ENCODE measurements at regions not wholly inside any gene's neighbourhood (a gene's known extent, or its start where the extent isn't known, plus 50 kb on each side); places are given as distances from the start of the nearest gene placed in this dataset.
"Not testable (repeated sequence)": the region's sequence is repeated elsewhere in the genome, so short reads cannot be mapped to it uniquely, and the experiment has no call there.

- H3K36me3 Mint-ChIP-seq (ENCODE audit: low read depth, unreplicated experiment), result peaks cover 7% of the 10 kb centered on the region
- no peak for DNase-seq (ENCODE audit: low spot score)
- no peak overlapping the region for H3K27ac Mint-ChIP-seq (ENCODE audit: unreplicated experiment)
- peaks cover 4% of the 10 kb centered on the region for H3K27me3 Mint-ChIP-seq (ENCODE audit: unreplicated experiment)
- TF ChIP-seq CTCF (IDR thresholded peaks at IDR 0.05; ENCODE audit: unreplicated experiment), result no peak
- H3K9me3 Mint-ChIP-seq (ENCODE audit: unreplicated experiment), result peaks cover 12% of the 10 kb centered on the region
- H3K4me1 Mint-ChIP-seq (ENCODE audit: unreplicated experiment), result peaks cover 9% of the 10 kb centered on the region
- H3K4me3 Mint-ChIP-seq (ENCODE audit: unreplicated experiment), result no peak overlapping the region
Measured at GRCh38 chr12:31897781-31898503, 61.3 kb upstream of the RESF1 start.

DNA sequence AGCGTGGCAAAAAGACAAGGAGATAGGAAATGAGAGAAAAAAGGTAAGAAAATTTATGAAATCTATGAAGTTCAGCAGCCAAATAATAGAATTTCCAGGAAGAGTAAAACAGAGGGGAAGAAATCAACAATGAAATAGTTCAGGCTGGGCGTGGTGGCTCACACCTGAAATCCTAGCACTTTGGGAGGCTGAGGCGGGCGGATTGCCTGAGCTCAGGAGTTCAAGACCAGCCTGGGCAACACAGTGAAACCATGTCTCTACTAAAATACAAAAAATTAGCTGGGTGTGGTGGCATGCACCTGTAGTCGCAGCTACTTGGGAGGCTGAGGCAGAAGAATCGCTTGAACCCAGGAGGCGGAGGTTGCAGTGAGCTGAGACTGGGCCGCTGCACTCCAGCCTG, 62.1 kb upstream of the RESF1 start:
- H3K36me3 Mint-ChIP-seq (ENCODE audit: low read depth, unreplicated experiment); DNase-seq (ENCODE audit: low spot score); H3K4me3 Mint-ChIP-seq (ENCODE audit: unreplicated experiment); H3K27me3 Mint-ChIP-seq (ENCODE audit: unreplicated experiment); H3K27ac Mint-ChIP-seq (ENCODE audit: unreplicated experiment); H3K4me1 Mint-ChIP-seq (ENCODE audit: unreplicated experiment): not testable (repeated sequence)
- peaks cover 12% of the 10 kb centered on the region for H3K9me3 Mint-ChIP-seq (ENCODE audit: unreplicated experiment)

DNA sequence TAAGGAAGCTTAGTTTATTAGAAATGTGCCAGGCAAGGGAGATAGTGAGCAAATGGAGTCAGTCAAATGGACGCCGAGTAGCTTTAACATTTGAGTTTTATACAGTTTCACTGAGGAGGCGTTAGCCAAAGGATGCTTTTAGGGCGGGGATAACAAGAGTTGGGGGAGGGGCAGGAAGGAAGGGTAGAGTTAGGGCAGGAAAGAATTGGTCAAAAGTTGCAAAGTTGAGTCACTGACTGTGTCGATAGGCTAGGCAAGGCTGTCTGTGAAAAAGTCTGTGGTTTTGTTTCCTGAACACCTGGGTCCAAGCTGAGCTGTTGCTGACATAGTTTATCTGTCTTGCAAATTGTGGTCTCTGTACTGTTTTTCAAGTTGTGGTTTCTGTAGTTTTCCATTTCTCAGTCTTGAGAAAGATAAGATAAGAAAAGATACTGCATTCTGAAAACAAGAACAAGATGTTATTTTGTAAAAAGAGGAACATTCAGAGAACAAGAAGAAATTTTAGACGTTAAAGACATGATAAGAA, 62.6 kb upstream of the RESF1 start:
- Mint-ChIP-seq H3K27me3 (ENCODE audit: unreplicated experiment) (peaks cover 4% of the 10 kb centered on the region), H3K4me1 (ENCODE audit: unreplicated experiment) (peaks cover 9% of the 10 kb centered on the region), H3K36me3 (ENCODE audit: low read depth, unreplicated experiment) (peaks cover 7% of the 10 kb centered on the region), H3K9me3 (ENCODE audit: unreplicated experiment) (peaks cover 12% of the 10 kb centered on the region), H3K27ac (ENCODE audit: unreplicated experiment) (no peak overlapping the region), H3K4me3 (ENCODE audit: unreplicated experiment) (no peak overlapping the region)
- no peak for TF ChIP-seq CTCF (IDR thresholded peaks at IDR 0.05; ENCODE audit: unreplicated experiment)
- no peak for DNase-seq (ENCODE audit: low spot score)

DNA sequence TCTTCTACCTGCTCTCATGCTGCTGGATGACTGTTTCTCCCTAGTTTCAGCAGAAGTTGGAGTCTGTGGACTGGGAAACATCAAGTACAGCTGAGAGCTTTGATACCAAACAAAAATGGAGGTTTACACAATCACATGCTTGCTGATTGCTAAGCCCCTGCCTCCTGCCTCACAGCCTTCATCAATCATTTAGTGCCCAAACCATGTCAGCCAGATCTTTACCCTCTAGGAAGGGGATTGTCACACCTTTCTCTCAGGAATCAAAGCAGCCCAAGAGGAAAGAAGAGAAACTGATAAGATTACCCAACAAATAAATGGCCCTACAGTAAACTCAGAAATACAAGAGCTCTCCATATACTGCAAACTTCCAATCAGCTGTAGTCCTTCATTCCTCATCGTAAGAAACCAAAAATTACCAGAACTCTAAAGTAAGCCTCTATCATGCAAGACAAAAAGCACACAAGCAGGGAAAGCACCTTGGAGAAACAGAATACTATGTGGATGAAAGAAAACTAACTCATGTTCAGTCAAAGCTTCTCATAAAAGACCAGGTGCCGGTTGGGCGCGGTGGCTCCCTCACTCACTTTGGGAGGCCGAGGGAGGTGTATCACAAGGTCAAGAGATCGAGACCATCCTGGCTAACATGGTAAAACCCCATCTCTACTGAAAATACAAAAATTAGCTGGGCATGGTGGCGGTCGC, 63.6 kb upstream of the RESF1 start:
- TF ChIP-seq CTCF (IDR thresholded peaks at IDR 0.05; ENCODE audit: unreplicated experiment), result no peak
- H3K27me3 Mint-ChIP-seq (ENCODE audit: unreplicated experiment), result peaks cover 4% of the 10 kb centered on the region
- H3K9me3 Mint-ChIP-seq (ENCODE audit: unreplicated experiment), result peaks cover 12% of the 10 kb centered on the region
- H3K4me3 Mint-ChIP-seq (ENCODE audit: unreplicated experiment), result no peak overlapping the region
- H3K4me1 Mint-ChIP-seq (ENCODE audit: unreplicated experiment), result peaks cover 9% of the 10 kb centered on the region
- no peak overlapping the region for H3K27ac Mint-ChIP-seq (ENCODE audit: unreplicated experiment)
- peaks cover 7% of the 10 kb centered on the region for H3K36me3 Mint-ChIP-seq (ENCODE audit: low read depth, unreplicated experiment)
- no peak for DNase-seq (ENCODE audit: low spot score)

DNA sequence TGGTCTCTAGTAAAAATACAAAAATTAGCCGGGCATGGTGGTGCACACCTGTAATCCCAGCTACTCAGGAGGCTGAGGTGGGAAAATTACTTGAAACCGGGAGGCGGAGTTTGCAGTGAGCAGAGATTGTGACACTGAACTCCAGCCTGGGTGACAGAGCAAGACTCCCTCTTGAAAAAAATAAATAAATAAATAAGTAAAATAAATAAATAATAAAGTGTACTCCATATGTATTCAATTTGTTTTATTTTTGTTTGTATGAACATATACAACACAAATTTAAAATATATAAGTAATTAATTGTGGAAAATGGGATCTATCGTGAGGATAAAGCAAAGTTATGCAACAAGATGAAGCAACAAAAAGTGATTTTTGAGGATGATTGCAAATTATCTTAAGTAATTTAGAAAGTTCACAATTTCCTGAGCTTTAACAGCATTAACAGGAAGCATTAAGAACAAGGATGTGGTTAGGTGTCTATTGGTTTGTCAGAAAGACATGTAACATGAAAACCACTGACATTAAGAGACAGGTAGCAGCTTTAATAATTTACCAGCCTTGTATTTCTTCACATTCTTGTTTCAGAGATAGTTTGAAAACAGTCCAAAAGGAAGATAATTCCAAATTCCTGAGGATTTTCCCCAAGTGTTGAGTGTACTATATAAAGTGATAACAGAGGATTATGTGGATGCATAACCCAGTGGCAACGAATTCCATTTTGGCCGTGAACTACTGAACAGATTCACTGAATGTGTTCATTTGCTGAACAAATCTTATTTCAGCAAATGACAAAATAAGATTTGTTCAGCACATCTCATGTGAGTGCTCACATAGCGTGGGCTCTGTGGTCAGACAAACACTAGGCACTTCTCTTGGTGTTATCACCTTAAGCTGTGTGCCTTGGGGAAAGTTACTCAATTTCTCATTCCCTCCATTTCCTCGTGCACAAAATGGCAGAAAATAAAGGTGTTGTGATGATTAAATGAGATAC, 68.6 kb upstream of the RESF1 start:
- TF ChIP-seq CTCF (IDR thresholded peaks at IDR 0.05; ENCODE audit: unreplicated experiment), result no peak

More for the DNA sequence above, 68.6 kb upstream of the RESF1 start:
- H3K9me3 Mint-ChIP-seq (ENCODE audit: unreplicated experiment), result peaks cover 10% of the 10 kb centered on the region
- H3K36me3 Mint-ChIP-seq (ENCODE audit: low read depth, unreplicated experiment), result peaks cover 18% of the 10 kb centered on the region
- H3K27me3 Mint-ChIP-seq (ENCODE audit: unreplicated experiment), result peaks cover 4% of the 10 kb centered on the region
- H3K4me3 Mint-ChIP-seq (ENCODE audit: unreplicated experiment), result no peak overlapping the region
- DNase-seq (ENCODE audit: low spot score), result no peak
- no peak overlapping the region for H3K27ac Mint-ChIP-seq (ENCODE audit: unreplicated experiment)
- peaks cover under 1% of the 10 kb centered on the region for H3K4me1 Mint-ChIP-seq (ENCODE audit: unreplicated experiment)

Measured in endothelial cell (in vitro differentiated cells).